ENCODE measurements at regions not wholly inside any gene's neighbourhood (a gene's known extent, or its start where the extent isn't known, plus 50 kb on each side); places are given as distances from the start of the nearest gene placed in this dataset.

DNA sequence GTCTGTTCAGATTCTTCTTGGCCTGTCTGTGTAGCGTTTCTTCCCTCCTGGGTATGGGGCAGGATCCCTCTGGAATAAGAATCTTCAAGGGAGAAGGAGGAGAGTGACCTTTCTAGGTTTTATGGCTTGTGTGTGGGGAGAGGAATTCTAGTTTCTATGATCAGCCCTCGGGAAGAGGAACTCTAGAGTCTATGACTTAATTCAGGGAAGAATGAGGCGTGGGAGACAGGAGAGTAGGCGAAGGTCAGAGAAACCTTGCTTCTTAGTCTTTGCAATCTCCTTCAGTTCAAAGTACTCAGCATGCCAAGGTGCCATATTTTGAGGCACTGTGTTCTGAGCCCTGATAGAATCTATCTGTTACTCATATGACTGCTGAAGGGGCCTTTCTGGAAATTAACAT, 99.2 kb upstream of the C3orf80 start:
- H3K4me3 ChIP-seq, result no peak overlapping the region
- no peak for DNase-seq

GRCh38 chr3:160126761-160127160, 98.5 kb upstream of the C3orf80 start:
- H3K4me3 ChIP-seq, result no peak overlapping the region
- peaks cover 0 to 9% (median 0%) of the 10 kb centered on the region in 4 donors for H3K4me1 ChIP-seq
- no peak overlapping the region for H3K27ac ChIP-seq
- DNase-seq, result no peak
- H3K36me3 ChIP-seq, result no peaks in the 10 kb centered on the region
- H3K9me3 ChIP-seq, result no peaks in the 10 kb centered on the region
- WGBS, 5 donors, result 75 to 87% (median 84%) methylated on average over 4 of the region's 4 CpGs
- intact Hi-C loops (cut with DNase I; ENCODE audit: low total_unique reads), result no loop called here
- H3K27me3 ChIP-seq, result no peaks in the 10 kb centered on the region
- TF ChIP-seq POLR2AphosphoS5 (IDR thresholded peaks at IDR 0.05) (no peak), CTCF (IDR thresholded peaks at IDR 0.05) (no peak), EP300 (IDR thresholded peaks at IDR 0.05) (no peak), POLR2A (IDR thresholded peaks at IDR 0.05) (no peak)

More for the DNA sequence above, 99.2 kb upstream of the C3orf80 start:
- no peaks in the 10 kb centered on the region for H3K27me3 ChIP-seq
- H3K9me3 ChIP-seq, result no peaks in the 10 kb centered on the region
- intact Hi-C loops (cut with DNase I; ENCODE audit: low total_unique reads), result no loop called here
- H3K4me1 ChIP-seq, result peaks cover 0 to 9% (median 0%) of the 10 kb centered on the region in 4 donors
- WGBS, 5 donors, result 65 to 86% (median 79%) methylated on average over 4 of the region's 4 CpGs
- H3K36me3 ChIP-seq, result no peaks in the 10 kb centered on the region
- TF ChIP-seq POLR2A (IDR thresholded peaks at IDR 0.05) (no peak), CTCF (IDR thresholded peaks at IDR 0.05) (no peak), EP300 (IDR thresholded peaks at IDR 0.05) (no peak), POLR2AphosphoS5 (IDR thresholded peaks at IDR 0.05) (no peak)
- H3K27ac ChIP-seq, result no peak overlapping the region

DNA sequence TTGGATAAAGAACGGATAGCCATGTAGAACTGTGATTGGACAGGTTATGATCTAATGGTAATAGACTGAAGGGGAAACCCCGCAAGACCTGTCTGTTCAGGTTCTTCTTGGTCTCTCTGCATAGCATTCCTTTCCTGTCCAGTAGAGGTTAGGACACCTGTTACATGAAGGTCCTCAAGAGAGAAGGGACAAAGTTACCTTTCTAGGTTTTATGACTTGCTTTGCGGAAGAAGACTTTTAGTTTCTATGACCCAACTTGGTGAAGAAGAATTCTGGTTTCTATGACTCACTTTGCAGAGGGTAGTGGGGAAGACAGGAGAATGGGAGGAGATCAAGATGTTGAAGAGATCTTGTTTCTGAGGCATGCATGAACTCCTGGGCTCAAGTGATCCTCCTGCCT, 97.9 kb upstream of the C3orf80 start:
- Histone ChIP-seq H3K27me3 (no peaks in the 10 kb centered on the region), H3K27ac (no peak overlapping the region), H3K9me3 (no peaks in the 10 kb centered on the region), H3K4me1 (peaks cover 0 to 9% (median 0%) of the 10 kb centered on the region in 4 donors), H3K36me3 (no peaks in the 10 kb centered on the region), H3K4me3 (no peak overlapping the region)
- TF ChIP-seq POLR2AphosphoS5 (IDR thresholded peaks at IDR 0.05), result no peak
- no peak for TF ChIP-seq CTCF (IDR thresholded peaks at IDR 0.05)
- no peak for TF ChIP-seq POLR2A (IDR thresholded peaks at IDR 0.05)
- TF ChIP-seq EP300 (IDR thresholded peaks at IDR 0.05), result no peak
- DNase-seq, result no peak
- WGBS, 5 donors, result 83 to 92% (median 85%) methylated on average over 3 of the region's 3 CpGs
- intact Hi-C loops (cut with DNase I; ENCODE audit: low total_unique reads), result no loop called here

GRCh38 chr3:160128056-160128455, 97.2 kb upstream of the C3orf80 start:
- H3K4me1 ChIP-seq, result peaks cover 0 to 9% (median 0%) of the 10 kb centered on the region in 4 donors
- H3K27ac ChIP-seq, result no peak overlapping the region
- DNase-seq, result no peak
- H3K4me3 ChIP-seq, result no peak overlapping the region
- intact Hi-C loops (cut with DNase I; ENCODE audit: low total_unique reads), result no loop called here
- TF ChIP-seq POLR2AphosphoS5 (IDR thresholded peaks at IDR 0.05) (no peak), CTCF (IDR thresholded peaks at IDR 0.05) (no peak), EP300 (IDR thresholded peaks at IDR 0.05) (no peak), POLR2A (IDR thresholded peaks at IDR 0.05) (no peak)
- no peaks in the 10 kb centered on the region for H3K27me3 ChIP-seq
- H3K36me3 ChIP-seq, result no peaks in the 10 kb centered on the region
- H3K9me3 ChIP-seq, result no peaks in the 10 kb centered on the region

Measured in stomach (tissue), 8 donors.